ENCODE measurements at regions not wholly inside any gene's neighbourhood (a gene's known extent, or its start where the extent isn't known, plus 50 kb on each side); places are given as distances from the start of the nearest gene placed in this dataset.
A peak's percentile ranks its signal among the peaks of the same experiment; 100 is the strongest.

- no peak for DNase-seq (ENCODE audit: low read depth)
These were observed 171.5 kb downstream of the MN1 start for GRCh38 chr22:27629908-27630673.

GRCh38 chr22:27630754-27631153 is 170.8 kb downstream of the MN1 start:
- DNase-seq (ENCODE audit: low read depth) = no peak

- DNase-seq (ENCODE audit: low read depth) = no peak
These were observed 169.9 kb downstream of the MN1 start for GRCh38 chr22:27631641-27632040.

- DNase-seq (ENCODE audit: low read depth) = no peak
These were observed 168.9 kb downstream of the MN1 start for GRCh38 chr22:27632451-27633295.

- DNase-seq (ENCODE audit: low read depth) = no peak
These were observed 168.2 kb downstream of the MN1 start for GRCh38 chr22:27633296-27633871.

- DNase-seq (ENCODE audit: low read depth) = no peak
These were observed 167.4 kb downstream of the MN1 start for GRCh38 chr22:27634043-27634740.

GRCh38 chr22:27635435-27635834 is 166.1 kb downstream of the MN1 start:
- no peak for DNase-seq (ENCODE audit: low read depth)

- DNase-seq (ENCODE audit: low read depth) = no peak
These were observed 165.7 kb downstream of the MN1 start for GRCh38 chr22:27635852-27636251.

- DNase-seq (ENCODE audit: low read depth) = no peak
These were observed 164.6 kb downstream of the MN1 start for GRCh38 chr22:27636716-27637508.

- DNase-seq (ENCODE audit: low read depth) = peak; percentile 41
These were observed 164.0 kb downstream of the MN1 start for GRCh38 chr22:27637604-27638003.

GRCh38 chr22:27638329-27639233 is 163.0 kb downstream of the MN1 start:
- no peak for DNase-seq (ENCODE audit: low read depth)

GRCh38 chr22:27639248-27640086 is 162.1 kb downstream of the MN1 start:
- no peak for DNase-seq (ENCODE audit: low read depth)

- DNase-seq (ENCODE audit: low read depth) = no peak
These were observed 160.3 kb downstream of the MN1 start for GRCh38 chr22:27641049-27641795.

GRCh38 chr22:27642104-27642800 is 159.3 kb downstream of the MN1 start:
- DNase-seq (ENCODE audit: low read depth) = no peak

GRCh38 chr22:27643907-27644306 is 157.6 kb downstream of the MN1 start:
- DNase-seq (ENCODE audit: low read depth) = no peak

- DNase-seq (ENCODE audit: low read depth) = no peak
These were observed 157.0 kb downstream of the MN1 start for GRCh38 chr22:27644566-27644965.

GRCh38 chr22:27647540-27647939 is 154.0 kb downstream of the MN1 start:
- DNase-seq (ENCODE audit: low read depth) = no peak

GRCh38 chr22:27648074-27648473 is 153.5 kb downstream of the MN1 start:
- DNase-seq (ENCODE audit: low read depth) = no peak

All from LHCN-M2 (cell line).